HCT116 (cell line): ENCODE measurements at regions not wholly inside any gene's neighbourhood (a gene's known extent, or its start where the extent isn't known, plus 50 kb on each side); places are given as distances from the start of the nearest gene placed in this dataset.
A peak's percentile ranks its signal among the peaks of the same experiment; 100 is the strongest.

Experiments used
- ATAC-seq: fragments of 200-7000 bp; cut with Tn5 transposase; 2 replicates; pipeline ENCODE4 v1.9.1; 2020; ENCODE audit warnings: mild to moderate bottlenecking, moderate library complexity
- BruUV-seq: library from RNA; stranded (reverse); fragments of 400-500 nt; replicated peaks from 2 replicates; lab custom pipeline; 2021; lab: Mats Ljungman, UMichigan
- CTCF ChIA-PET: fragments of 300-600 bp; sonication (Branson Sonifier 250); formaldehyde crosslinking; loops from one replicate; lab custom pipeline; 2021; ENCODE audit warnings: antibody characterized with exemption; lab: Charles Lee
- POLR2A ChIA-PET: fragments of 300-600, 350-600 bp; sonication (Branson Sonifier 250); formaldehyde crosslinking; loops from one replicate; lab custom pipeline; 2021; ENCODE audit warnings: antibody characterized with exemption; lab: Charles Lee
- RAD21 ChIA-PET, 2 experiments: fragments of 300-600 bp; sonication (Branson Sonifier 250); formaldehyde crosslinking; loops; one replicate each; lab custom pipeline; 2023; ENCODE audit warnings: low total read pairs in 2 of 2; ENCODE audit not compliant: uncharacterized antibody in 2 of 2, unreplicated experiment in 2 of 2, low non-redundant PET in 1 of 2; lab: Charles Lee
- DNase-seq: peaks from one replicate; pipeline ENCODE4 v3.0.0-alpha.2; 2010; ENCODE audit warnings: low read depth, low spot score
- H2AFZ ChIP-seq: fragments of 200-600 bp; shearing (Covaris generic), sonication (generic); 2 replicates; pipeline ENCODE4 v1.6.1; 2017; ENCODE audit warnings: low read depth, mixed run types, mixed read lengths, antibody characterized with exemption, low read length; ENCODE audit not compliant: poor library complexity, severe bottlenecking
- H3K27ac ChIP-seq: 2 replicates; pipeline ENCODE4 v1.5.1; 2012; ENCODE audit warnings: low read depth, low read length
- H3K27me3 ChIP-seq: fragments of 200-600 bp; sonication (generic); 2 replicates; pipeline ENCODE4 v1.6.1; 2016; ENCODE audit warnings: mixed run types, low read length, mixed read lengths; ENCODE audit not compliant: insufficient read depth
- H3K36me3 ChIP-seq, 2 experiments: fragments of 200-500 bp in 1 of 2; fragments of 200-600 bp in 1 of 2; sonication (Bioruptor generic) in 1 of 2; sonication (generic) in 1 of 2; 2 replicates each; pipeline versions ENCODE4 v1.5.1 to v1.6.1; 2014 to 2016; ENCODE audit warnings: low read length in 2 of 2, inconsistent platforms in 1 of 2, mixed read lengths in 1 of 2, mixed run types in 1 of 2; ENCODE audit not compliant: insufficient read depth in 2 of 2, control insufficient read depth in 1 of 2
- H3K4me1 ChIP-seq, 2 experiments: fragments of 200-600 bp in 1 of 2; sonication (generic) in 1 of 2; 2 replicates each; pipeline versions ENCODE4 v1.5.1 to v1.6.1; 2012 to 2017; ENCODE audit warnings: low read length in 2 of 2, inconsistent platforms in 1 of 2, mild to moderate bottlenecking in 1 of 2, mixed read lengths in 1 of 2, mixed run types in 1 of 2, moderate library complexity in 1 of 2; ENCODE audit not compliant: insufficient read depth in 2 of 2, control insufficient read depth in 1 of 2
- H3K4me2 ChIP-seq: fragments of 200-600 bp; sonication (generic); 2 replicates; pipeline ENCODE4 v1.6.1; 2017; ENCODE audit warnings: mixed run types, low read length, mixed read lengths
- H3K4me3 ChIP-seq, 2 experiments: fragments of 200-600 bp in 1 of 2; sonication (generic) in 1 of 2; replicated peaks in 1 of 2; 2 replicates each; pipeline ENCODE4 v1.5.1; 2011 to 2016; ENCODE audit warnings: low read length in 2 of 2, control low read depth in 1 of 2, low read depth in 1 of 2, mild to moderate bottlenecking in 1 of 2, mixed read lengths in 1 of 2, mixed run types in 1 of 2
- H3K79me2 ChIP-seq: fragments of 200-600 bp; sonication (generic); 2 replicates; pipeline ENCODE4 v1.6.1; 2017; ENCODE audit warnings: mild to moderate bottlenecking, mixed run types, low read length, moderate library complexity, mixed read lengths; ENCODE audit not compliant: insufficient read depth
- H3K9ac ChIP-seq: fragments of 200-600 bp; sonication (generic); 2 replicates; pipeline ENCODE4 v1.6.1; 2016; ENCODE audit warnings: low read length, mixed read lengths
- H3K9me2 ChIP-seq: fragments of 200-600 bp; sonication (generic), shearing (Covaris generic); 2 replicates; pipeline ENCODE4 v1.6.1; 2017; ENCODE audit warnings: mixed run types, mild to moderate bottlenecking, moderate library complexity; ENCODE audit not compliant: insufficient read depth
- H3K9me3 ChIP-seq, 2 experiments: fragments of 200-500 bp in 1 of 2; fragments of 200-600 bp in 1 of 2; sonication (Bioruptor generic) in 1 of 2; sonication (generic) in 1 of 2; 2 replicates each; pipeline ENCODE4 v1.6.1; 2014 to 2017; ENCODE audit warnings: low read length in 2 of 2, mixed read lengths in 2 of 2, inconsistent platforms in 1 of 2, low read depth in 1 of 2, mild to moderate bottlenecking in 1 of 2, mixed run types in 1 of 2, moderate library complexity in 1 of 2; ENCODE audit not compliant: control insufficient read depth in 1 of 2, insufficient read depth in 1 of 2
- H4K20me1 ChIP-seq: fragments of 200-600 bp; sonication (generic), shearing (Covaris generic); 2 replicates; pipeline ENCODE4 v1.6.1; 2017; ENCODE audit warnings: mixed run types, mild to moderate bottlenecking, moderate library complexity; ENCODE audit not compliant: insufficient read depth
- CEBPB ChIP-seq: IDR thresholded peaks from 2 replicates; pipeline ENCODE4 v1.6.1; 2012; ENCODE audit warnings: low read depth
- EZH2 ChIP-seq: fragments of 200-600 bp; sonication (generic); IDR thresholded peaks from 2 replicates; pipeline ENCODE4 v1.6.1; 2017; ENCODE audit warnings: antibody characterized with exemption, mixed run types
- FOSL1 ChIP-seq: IDR thresholded peaks from 2 replicates; pipeline ENCODE4 v1.6.1; 2012; ENCODE audit warnings: low read depth
- JUND ChIP-seq: IDR thresholded peaks from 2 replicates; pipeline ENCODE4 v1.6.1; 2012
- POLR2AphosphoS5 ChIP-seq: IDR thresholded peaks from 2 replicates; pipeline ENCODE4 v1.6.1; 2011; ENCODE audit warnings: mild to moderate bottlenecking, low read depth, low read length, moderate library complexity
- YY1 ChIP-seq: IDR thresholded peaks from 2 replicates; pipeline ENCODE4 v1.6.1; 2011; ENCODE audit warnings: low read length, low read depth, moderate library complexity, mild to moderate bottlenecking; ENCODE audit not compliant: insufficient replicate concordance; ENCODE audit errors: extremely low read depth
- ZFX ChIP-seq: fragments of 450-650 bp; IDR thresholded peaks from 2 replicates; pipeline ENCODE4 v1.6.1; 2017
- ZNF274 ChIP-seq: fragments of 200-500 bp; sonication (Bioruptor generic); IDR thresholded peaks from 2 replicates; pipeline ENCODE4 v1.6.1; 2014; ENCODE audit warnings: mild to moderate bottlenecking, low read depth, low read length, inconsistent platforms
- intact Hi-C: fragments of 100-400 bp; cut with micrococcal nuclease; formaldehyde crosslinking; loops from 2 replicates; pipeline ENCODE4 v1.10.0; 2022
- TF ChIP-seq, protein P1 (sequence below): IDR thresholded peaks from 2 replicates; pipeline ENCODE4 v1.6.1; 2011; ENCODE audit warnings: mild to moderate bottlenecking, low read length, moderate library complexity; ENCODE audit not compliant: insufficient replicate concordance; ENCODE audit errors: extremely low read depth

DNA sequence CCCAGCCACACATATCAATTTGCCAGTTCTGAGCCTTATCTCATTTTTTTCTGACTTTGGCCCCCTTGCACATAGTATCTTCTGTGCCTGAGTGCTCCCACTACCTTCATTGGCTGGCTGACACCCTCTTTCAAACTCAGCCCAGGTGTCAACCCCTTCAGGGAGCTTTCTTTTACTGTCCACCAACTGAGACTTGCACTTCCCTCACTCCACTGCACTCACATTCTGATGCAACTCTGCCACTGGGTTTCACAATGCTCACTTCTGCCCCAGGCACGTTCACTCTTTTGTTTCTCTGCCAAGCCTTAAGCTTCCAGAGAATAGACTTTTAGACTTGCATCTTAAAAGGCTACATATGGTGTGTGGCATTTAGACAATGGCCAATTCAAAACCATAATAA lies 101.5 kb upstream of the CBLB start:
- no TSS peak for BruUV-seq
- CTCF ChIA-PET, result no interaction called here

DNA sequence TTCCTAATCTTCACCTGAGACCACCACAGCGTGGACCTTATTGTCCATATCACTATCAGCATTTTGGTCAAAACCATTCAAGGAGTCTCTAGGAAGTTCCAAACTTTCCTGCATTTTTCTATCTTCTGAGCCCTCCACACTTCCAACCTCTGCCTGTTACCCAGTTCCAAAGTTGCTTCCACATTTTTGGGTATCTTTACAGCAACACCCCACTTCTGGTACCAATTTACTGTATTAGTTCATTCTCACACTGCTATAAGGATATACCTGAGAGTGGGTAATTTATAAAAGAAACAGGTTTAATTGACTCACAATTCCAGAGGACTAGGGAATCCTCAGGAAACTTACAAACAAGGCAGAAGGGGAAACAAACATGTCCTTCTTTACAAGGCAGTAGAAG lies 103.3 kb upstream of the CBLB start:
- BruUV-seq, result no TSS peak
- Histone ChIP-seq H3K27me3 (no peaks in the 10 kb centered on the region), H3K27ac (no peak overlapping the region), H3K4me3 (no peak overlapping the region), H2AFZ (no peak overlapping the region), H3K36me3 (no peaks in the 10 kb centered on the region), H3K4me1 (no peaks in the 10 kb centered on the region), H3K4me2 (no peak overlapping the region), H3K9me2 (no peaks in the 10 kb centered on the region), H4K20me1 (no peaks in the 10 kb centered on the region), H3K79me2 (no peaks in the 10 kb centered on the region), H3K9me3 (no peaks in the 10 kb centered on the region; a peak in 1 of 4 replicates)
- CTCF ChIA-PET, result no interaction called here
- intact Hi-C loops, result no loop called here
- POLR2A ChIA-PET, result no interaction called here
- DNase-seq (no peak), ATAC-seq (no peak)
- RAD21 ChIA-PET, result no interaction called here
- TF ChIP-seq JUND, result no peak
- TF ChIP-seq, protein P1, sequence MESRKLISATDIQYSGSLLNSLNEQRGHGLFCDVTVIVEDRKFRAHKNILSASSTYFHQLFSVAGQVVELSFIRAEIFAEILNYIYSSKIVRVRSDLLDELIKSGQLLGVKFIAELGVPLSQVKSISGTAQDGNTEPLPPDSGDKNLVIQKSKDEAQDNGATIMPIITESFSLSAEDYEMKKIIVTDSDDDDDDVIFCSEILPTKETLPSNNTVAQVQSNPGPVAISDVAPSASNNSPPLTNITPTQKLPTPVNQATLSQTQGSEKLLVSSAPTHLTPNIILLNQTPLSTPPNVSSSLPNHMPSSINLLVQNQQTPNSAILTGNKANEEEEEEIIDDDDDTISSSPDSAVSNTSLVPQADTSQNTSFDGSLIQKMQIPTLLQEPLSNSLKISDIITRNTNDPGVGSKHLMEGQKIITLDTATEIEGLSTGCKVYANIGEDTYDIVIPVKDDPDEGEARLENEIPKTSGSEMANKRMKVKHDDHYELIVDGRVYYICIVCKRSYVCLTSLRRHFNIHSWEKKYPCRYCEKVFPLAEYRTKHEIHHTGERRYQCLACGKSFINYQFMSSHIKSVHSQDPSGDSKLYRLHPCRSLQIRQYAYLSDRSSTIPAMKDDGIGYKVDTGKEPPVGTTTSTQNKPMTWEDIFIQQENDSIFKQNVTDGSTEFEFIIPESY, result no peak
- no peak for TF ChIP-seq FOSL1
- no peak for TF ChIP-seq ZNF274
- TF ChIP-seq EZH2, result no peak
- no peak for TF ChIP-seq YY1
- TF ChIP-seq ZFX, result no peak
- no peak for TF ChIP-seq CEBPB
- TF ChIP-seq, all 23 proteins: peak for 0
- no peak overlapping the region for H3K9ac ChIP-seq

More for the DNA sequence above, 101.5 kb upstream of the CBLB start:
- Histone ChIP-seq H3K27ac (no peak overlapping the region), H3K27me3 (no peaks in the 10 kb centered on the region), H3K36me3 (no peaks in the 10 kb centered on the region), H3K4me2 (no peak overlapping the region), H3K9me3 (no peaks in the 10 kb centered on the region; a peak in 1 of 4 replicates), H3K79me2 (no peaks in the 10 kb centered on the region), H3K4me3 (no peak overlapping the region)
- RAD21 ChIA-PET, result no interaction called here
- ATAC-seq, result no peak
- intact Hi-C loops, result no loop called here
- no peak for DNase-seq
- TF ChIP-seq, protein P1, result no peak
- TF ChIP-seq CEBPB (peak; percentile 70), POLR2AphosphoS5 (no peak)
- TF ChIP-seq, all 23 proteins: peak for 1
- Histone ChIP-seq H2AFZ (no peak overlapping the region), H3K4me1 (no peaks in the 10 kb centered on the region), H4K20me1 (no peaks in the 10 kb centered on the region), H3K9me2 (no peaks in the 10 kb centered on the region), H3K9ac (no peak overlapping the region)
- POLR2A ChIA-PET, result no interaction called here
